WERI-Rb-1 (cell line): ENCODE measurements at regions not wholly inside any gene's neighbourhood (a gene's known extent, or its start where the extent isn't known, plus 50 kb on each side); places are given as distances from the start of the nearest gene placed in this dataset.

Experiments used
- DNase-seq: peaks from one replicate; pipeline ENCODE4 v3.0.0-alpha.2; 2020
- H3K27ac ChIP-seq: fragments of 250-450 bp; sonication (Bioruptor Pico); 2 replicates; pipeline ENCODE4 v1.5.1; 2020; ENCODE audit warnings: mild to moderate bottlenecking, moderate library complexity
- H3K27me3 ChIP-seq: fragments of 250-450 bp; sonication (Bioruptor Pico); 2 replicates; pipeline ENCODE4 v1.5.1; 2021; ENCODE audit warnings: mild to moderate bottlenecking, low read depth, moderate library complexity; ENCODE audit not compliant: insufficient read depth, severe bottlenecking
- H3K36me3 ChIP-seq: fragments of 250-450 bp; sonication (Bioruptor Pico); 2 replicates; pipeline ENCODE4 v1.5.1; 2020; ENCODE audit warnings: mild to moderate bottlenecking, moderate library complexity
- H3K4me3 ChIP-seq: 2 replicates; pipeline ENCODE4 v1.5.1; 2011; ENCODE audit warnings: low read depth, mild to moderate bottlenecking, control low read depth, low read length
- H3K9me3 ChIP-seq: fragments of 250-450 bp; sonication (Bioruptor Pico); 2 replicates; pipeline ENCODE4 v1.5.1; 2021; ENCODE audit warnings: mild to moderate bottlenecking, moderate library complexity; ENCODE audit not compliant: severe bottlenecking
- CTCF ChIP-seq: IDR thresholded peaks from 2 replicates; pipeline ENCODE4 v1.5.1; 2011; ENCODE audit warnings: low read depth, mild to moderate bottlenecking, control low read depth, inconsistent platforms, low read length

- no peak overlapping the region for H3K27ac ChIP-seq
Measured at GRCh38 chr15:29926083-29926388, 103.8 kb upstream of the TJP1 start.

GRCh38 chr15:29925227-29926082 lies 103.2 kb upstream of the TJP1 start:
- Histone ChIP-seq H3K9me3 (no peaks in the 10 kb centered on the region), H3K4me3 (no peak overlapping the region), H3K27ac (no peak overlapping the region), H3K27me3 (no peaks in the 10 kb centered on the region), H3K36me3 (no peaks in the 10 kb centered on the region)
- peak; percentile 92 for DNase-seq
- TF ChIP-seq CTCF = peak; percentile 85

More at GRCh38 chr15:29926083-29926388, 103.8 kb upstream of the TJP1 start:
- Histone ChIP-seq H3K4me3 (no peak overlapping the region), H3K27me3 (no peaks in the 10 kb centered on the region), H3K36me3 (no peaks in the 10 kb centered on the region), H3K9me3 (no peaks in the 10 kb centered on the region)
- no peak for TF ChIP-seq CTCF
- DNase-seq = no peak

DNA sequence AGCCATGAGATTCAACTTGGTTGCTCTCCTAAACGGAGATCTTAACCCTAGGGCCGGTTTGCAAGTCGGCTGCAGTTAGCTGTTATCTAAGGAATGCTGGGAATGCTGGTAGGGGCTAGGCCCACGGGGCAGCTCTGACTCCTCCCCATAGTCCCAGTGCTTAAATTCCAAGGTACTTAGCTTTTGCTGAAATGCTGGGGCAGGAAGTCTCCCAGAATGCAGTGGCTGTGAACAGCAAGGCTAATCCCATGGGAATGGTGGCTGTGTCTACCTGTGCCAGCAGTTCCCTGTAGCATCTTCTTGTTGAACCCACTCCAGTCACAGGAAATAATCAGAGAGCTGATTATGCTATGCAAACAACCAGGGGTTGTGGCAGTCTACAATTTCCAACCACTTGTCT lies 102.5 kb upstream of the TJP1 start:
- no peaks in the 10 kb centered on the region for H3K27me3 ChIP-seq
- no peaks in the 10 kb centered on the region for H3K9me3 ChIP-seq
- no peak overlapping the region for H3K27ac ChIP-seq
- TF ChIP-seq CTCF = no peak
- no peak for DNase-seq
- H3K4me3 ChIP-seq = no peak overlapping the region
- H3K36me3 ChIP-seq = no peaks in the 10 kb centered on the region

GRCh38 chr15:29922191-29922590 lies 99.9 kb upstream of the TJP1 start:
- TF ChIP-seq CTCF = no peak
- no peaks in the 10 kb centered on the region for H3K27me3 ChIP-seq
- H3K9me3 ChIP-seq = no peaks in the 10 kb centered on the region
- H3K36me3 ChIP-seq = no peaks in the 10 kb centered on the region
- DNase-seq = no peak
- H3K27ac ChIP-seq = no peak overlapping the region
- H3K4me3 ChIP-seq = no peak overlapping the region

DNA sequence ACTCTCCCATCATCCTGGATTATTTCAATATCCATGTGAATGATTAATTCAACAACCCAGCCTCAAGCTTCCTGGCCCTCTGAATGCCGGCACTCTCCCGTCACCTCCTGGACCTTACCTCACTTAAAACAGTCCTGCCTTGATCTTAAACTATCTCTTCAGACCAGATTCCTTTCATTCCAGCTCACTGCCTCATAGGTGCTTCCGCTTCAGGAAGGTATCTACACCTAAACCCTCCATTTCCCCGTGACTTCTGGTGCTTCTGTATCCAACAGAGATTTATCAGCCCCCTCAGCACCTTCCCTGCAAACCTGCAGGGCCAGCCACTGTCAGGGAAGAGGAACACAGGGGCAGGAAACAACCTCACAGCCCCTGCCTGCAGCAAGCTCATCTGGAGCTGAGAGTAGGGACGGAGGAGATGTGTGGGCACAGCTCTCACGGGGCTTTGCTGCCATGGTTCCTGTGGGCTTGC lies 98.9 kb upstream of the TJP1 start:
- Histone ChIP-seq H3K4me3 (no peak overlapping the region), H3K27ac (no peak overlapping the region), H3K27me3 (no peaks in the 10 kb centered on the region)

More for the DNA sequence above, 98.9 kb upstream of the TJP1 start:
- no peak for TF ChIP-seq CTCF
- Histone ChIP-seq H3K9me3 (no peaks in the 10 kb centered on the region), H3K36me3 (no peaks in the 10 kb centered on the region)
- no peak for DNase-seq
